ENCODE measurements at regions not wholly inside any gene's neighbourhood (a gene's known extent, or its start where the extent isn't known, plus 50 kb on each side); places are given as distances from the start of the nearest gene placed in this dataset.
"Not testable (repeated sequence)": the region's sequence is repeated elsewhere in the genome, so short reads cannot be mapped to it uniquely, and the experiment has no call there.

GRCh38 chr1:4256351-4256750 is 356.3 kb upstream of the C1orf174 start:
- H3K36me3 ChIP-seq, result no peaks in the 10 kb centered on the region
- TF ChIP-seq CTCF (IDR thresholded peaks at IDR 0.05), result no peak

GRCh38 chr1:4258146-4258777 is 358.2 kb upstream of the C1orf174 start:
- not testable (repeated sequence) for ATAC-seq (ENCODE audit: insufficient number of reproducible peaks, low FRiP score, low read depth); H3K27me3 ChIP-seq (replicated peaks; ENCODE audit: insufficient read depth); DNase-seq (ENCODE audit: low spot score); H3K36me3 ChIP-seq; H3K9me3 ChIP-seq; H3K4me3 ChIP-seq; H3K27ac ChIP-seq; H3K4me1 ChIP-seq (ENCODE audit: control insufficient read depth in 1 of 2, low read depth in 2 of 2)

More at GRCh38 chr1:4256351-4256750, 356.3 kb upstream of the C1orf174 start:
- Histone ChIP-seq H3K27ac (no peak overlapping the region), H3K4me1 (ENCODE audit: control insufficient read depth in 1 of 2, low read depth in 2 of 2) (no peaks in the 10 kb centered on the region), H3K27me3 (replicated peaks; ENCODE audit: insufficient read depth) (no peaks in the 10 kb centered on the region), H3K4me3 (no peak overlapping the region), H3K9me3 (peaks cover 3% of the 10 kb centered on the region)
- DNase-seq (ENCODE audit: low spot score) (no peak), ATAC-seq (ENCODE audit: insufficient number of reproducible peaks, low FRiP score, low read depth) (no peak)

GRCh38 chr1:4261327-4261726 is 361.3 kb upstream of the C1orf174 start:
- Histone ChIP-seq H3K27ac (no peak overlapping the region), H3K4me1 (ENCODE audit: control insufficient read depth in 1 of 2, low read depth in 2 of 2) (no peaks in the 10 kb centered on the region), H3K4me3 (no peak overlapping the region), H3K27me3 (replicated peaks; ENCODE audit: insufficient read depth) (no peaks in the 10 kb centered on the region), H3K36me3 (no peaks in the 10 kb centered on the region), H3K9me3 (peaks cover 3% of the 10 kb centered on the region)
- DNase-seq (ENCODE audit: low spot score) (no peak), ATAC-seq (ENCODE audit: insufficient number of reproducible peaks, low FRiP score, low read depth) (no peak)
- TF ChIP-seq CTCF (IDR thresholded peaks at IDR 0.05), result no peak

- no peak overlapping the region for H3K27ac ChIP-seq
- no peak overlapping the region for H3K4me3 ChIP-seq
- H3K9me3 ChIP-seq, result peaks cover 3% of the 10 kb centered on the region
- H3K27me3 ChIP-seq (replicated peaks; ENCODE audit: insufficient read depth), result no peaks in the 10 kb centered on the region
- DNase-seq (ENCODE audit: low spot score) (no peak), ATAC-seq (ENCODE audit: insufficient number of reproducible peaks, low FRiP score, low read depth) (no peak)
- no peak for TF ChIP-seq CTCF (IDR thresholded peaks at IDR 0.05)
- H3K4me1 ChIP-seq (ENCODE audit: control insufficient read depth in 1 of 2, low read depth in 2 of 2), result no peaks in the 10 kb centered on the region
- H3K36me3 ChIP-seq, result no peaks in the 10 kb centered on the region
These were observed 362.6 kb upstream of the C1orf174 start for GRCh38 chr1:4262665-4263064.

GRCh38 chr1:4263699-4264098 is 363.6 kb upstream of the C1orf174 start:
- Histone ChIP-seq H3K27me3 (replicated peaks; ENCODE audit: insufficient read depth) (no peaks in the 10 kb centered on the region), H3K4me3 (no peak overlapping the region), H3K27ac (no peak overlapping the region), H3K9me3 (no peaks in the 10 kb centered on the region), H3K36me3 (no peaks in the 10 kb centered on the region), H3K4me1 (ENCODE audit: control insufficient read depth in 1 of 2, low read depth in 2 of 2) (no peaks in the 10 kb centered on the region)
- DNase-seq (ENCODE audit: low spot score), result no peak
- ATAC-seq (ENCODE audit: insufficient number of reproducible peaks, low FRiP score, low read depth), result no peak
- TF ChIP-seq CTCF (IDR thresholded peaks at IDR 0.05), result no peak

- Histone ChIP-seq H3K4me1 (ENCODE audit: control insufficient read depth in 1 of 2, low read depth in 2 of 2) (no peaks in the 10 kb centered on the region), H3K27ac (no peak overlapping the region), H3K27me3 (replicated peaks; ENCODE audit: insufficient read depth) (no peaks in the 10 kb centered on the region), H3K9me3 (no peaks in the 10 kb centered on the region), H3K36me3 (no peaks in the 10 kb centered on the region), H3K4me3 (no peak overlapping the region)
- DNase-seq (ENCODE audit: low spot score), result no peak
- no peak for TF ChIP-seq CTCF (IDR thresholded peaks at IDR 0.05)
- ATAC-seq (ENCODE audit: insufficient number of reproducible peaks, low FRiP score, low read depth), result no peak
These were observed 365.8 kb upstream of the C1orf174 start for GRCh38 chr1:4265836-4266235.
